ENCODE measurements at regions not wholly inside any gene's neighbourhood (a gene's known extent, or its start where the extent isn't known, plus 50 kb on each side); places are given as distances from the start of the nearest gene placed in this dataset.
"Not testable (repeated sequence)": the region's sequence is repeated elsewhere in the genome, so short reads cannot be mapped to it uniquely, and the experiment has no call there.

DNA sequence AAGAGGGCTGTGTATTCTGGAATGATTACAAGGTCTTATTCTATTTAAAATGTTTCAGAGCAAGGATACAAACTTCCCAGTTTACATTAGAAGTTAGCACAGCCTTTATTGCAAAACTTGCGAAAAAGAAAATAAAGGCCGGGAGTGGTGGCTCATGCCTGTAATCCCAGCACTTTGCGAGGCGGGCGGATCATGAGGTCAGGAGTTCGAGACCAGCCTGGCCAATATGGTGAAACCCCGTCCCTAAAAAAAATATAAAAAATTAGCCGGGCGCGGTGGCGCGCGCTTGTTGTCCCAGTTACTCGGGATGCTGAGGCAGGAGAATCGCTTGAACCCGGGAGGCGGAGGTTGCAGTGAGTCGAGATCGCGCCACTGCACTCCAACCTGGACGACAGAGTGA is 87.1 kb downstream of the TRIM27 start:
- TF ChIP-seq MAZ (IDR thresholded peaks at IDR 0.05; ENCODE audit: borderline replicate concordance, low read depth, low read length); RFX5 (IDR thresholded peaks at IDR 0.05); RCOR1 (IDR thresholded peaks at IDR 0.05; ENCODE audit: low read depth, low read length); POLR2A (IDR thresholded peaks at IDR 0.05; ENCODE audit: low read length); EHMT2 (IDR thresholded peaks at IDR 0.05; ENCODE audit: low read depth); EP300 (IDR thresholded peaks at IDR 0.05); POLR2AphosphoS2 (conservative IDR thresholded peaks at IDR 0.05; ENCODE audit: low read length); TP53 (CRISPR knock-in tag; IDR thresholded peaks at IDR 0.05): not testable (repeated sequence)
- TF ChIP-seq, protein P1, sequence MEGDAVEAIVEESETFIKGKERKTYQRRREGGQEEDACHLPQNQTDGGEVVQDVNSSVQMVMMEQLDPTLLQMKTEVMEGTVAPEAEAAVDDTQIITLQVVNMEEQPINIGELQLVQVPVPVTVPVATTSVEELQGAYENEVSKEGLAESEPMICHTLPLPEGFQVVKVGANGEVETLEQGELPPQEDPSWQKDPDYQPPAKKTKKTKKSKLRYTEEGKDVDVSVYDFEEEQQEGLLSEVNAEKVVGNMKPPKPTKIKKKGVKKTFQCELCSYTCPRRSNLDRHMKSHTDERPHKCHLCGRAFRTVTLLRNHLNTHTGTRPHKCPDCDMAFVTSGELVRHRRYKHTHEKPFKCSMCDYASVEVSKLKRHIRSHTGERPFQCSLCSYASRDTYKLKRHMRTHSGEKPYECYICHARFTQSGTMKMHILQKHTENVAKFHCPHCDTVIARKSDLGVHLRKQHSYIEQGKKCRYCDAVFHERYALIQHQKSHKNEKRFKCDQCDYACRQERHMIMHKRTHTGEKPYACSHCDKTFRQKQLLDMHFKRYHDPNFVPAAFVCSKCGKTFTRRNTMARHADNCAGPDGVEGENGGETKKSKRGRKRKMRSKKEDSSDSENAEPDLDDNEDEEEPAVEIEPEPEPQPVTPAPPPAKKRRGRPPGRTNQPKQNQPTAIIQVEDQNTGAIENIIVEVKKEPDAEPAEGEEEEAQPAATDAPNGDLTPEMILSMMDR (IDR thresholded peaks at IDR 0.05), result not testable (repeated sequence)
- TF ChIP-seq, protein P2, sequence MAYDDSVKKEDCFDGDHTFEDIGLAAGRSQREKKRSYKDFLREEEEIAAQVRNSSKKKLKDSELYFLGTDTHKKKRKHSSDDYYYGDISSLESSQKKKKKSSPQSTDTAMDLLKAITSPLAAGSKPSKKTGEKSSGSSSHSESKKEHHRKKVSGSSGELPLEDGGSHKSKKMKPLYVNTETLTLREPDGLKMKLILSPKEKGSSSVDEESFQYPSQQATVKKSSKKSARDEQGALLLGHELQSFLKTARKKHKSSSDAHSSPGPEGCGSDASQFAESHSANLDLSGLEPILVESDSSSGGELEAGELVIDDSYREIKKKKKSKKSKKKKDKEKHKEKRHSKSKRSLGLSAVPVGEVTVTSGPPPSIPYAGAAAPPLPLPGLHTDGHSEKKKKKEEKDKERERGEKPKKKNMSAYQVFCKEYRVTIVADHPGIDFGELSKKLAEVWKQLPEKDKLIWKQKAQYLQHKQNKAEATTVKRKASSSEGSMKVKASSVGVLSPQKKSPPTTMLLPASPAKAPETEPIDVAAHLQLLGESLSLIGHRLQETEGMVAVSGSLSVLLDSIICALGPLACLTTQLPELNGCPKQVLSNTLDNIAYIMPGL (CRISPR knock-in tag; IDR thresholded peaks at IDR 0.05; ENCODE audit: borderline replicate concordance), result not testable (repeated sequence)
- TF ChIP-seq CEBPB (IDR thresholded peaks at IDR 0.05), result peak; percentile 28 to 74; a peak in 3 of 4 replicates
- TF ChIP-seq, protein P3, sequence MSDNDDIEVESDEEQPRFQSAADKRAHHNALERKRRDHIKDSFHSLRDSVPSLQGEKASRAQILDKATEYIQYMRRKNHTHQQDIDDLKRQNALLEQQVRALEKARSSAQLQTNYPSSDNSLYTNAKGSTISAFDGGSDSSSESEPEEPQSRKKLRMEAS (IDR thresholded peaks at IDR 0.05), result not testable (repeated sequence)
- TF ChIP-seq, protein P4, sequence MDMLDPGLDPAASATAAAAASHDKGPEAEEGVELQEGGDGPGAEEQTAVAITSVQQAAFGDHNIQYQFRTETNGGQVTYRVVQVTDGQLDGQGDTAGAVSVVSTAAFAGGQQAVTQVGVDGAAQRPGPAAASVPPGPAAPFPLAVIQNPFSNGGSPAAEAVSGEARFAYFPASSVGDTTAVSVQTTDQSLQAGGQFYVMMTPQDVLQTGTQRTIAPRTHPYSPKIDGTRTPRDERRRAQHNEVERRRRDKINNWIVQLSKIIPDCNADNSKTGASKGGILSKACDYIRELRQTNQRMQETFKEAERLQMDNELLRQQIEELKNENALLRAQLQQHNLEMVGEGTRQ (IDR thresholded peaks at IDR 0.05), result not testable (repeated sequence)
- TF ChIP-seq, protein P5, sequence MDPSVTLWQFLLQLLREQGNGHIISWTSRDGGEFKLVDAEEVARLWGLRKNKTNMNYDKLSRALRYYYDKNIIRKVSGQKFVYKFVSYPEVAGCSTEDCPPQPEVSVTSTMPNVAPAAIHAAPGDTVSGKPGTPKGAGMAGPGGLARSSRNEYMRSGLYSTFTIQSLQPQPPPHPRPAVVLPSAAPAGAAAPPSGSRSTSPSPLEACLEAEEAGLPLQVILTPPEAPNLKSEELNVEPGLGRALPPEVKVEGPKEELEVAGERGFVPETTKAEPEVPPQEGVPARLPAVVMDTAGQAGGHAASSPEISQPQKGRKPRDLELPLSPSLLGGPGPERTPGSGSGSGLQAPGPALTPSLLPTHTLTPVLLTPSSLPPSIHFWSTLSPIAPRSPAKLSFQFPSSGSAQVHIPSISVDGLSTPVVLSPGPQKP (IDR thresholded peaks at IDR 0.05; ENCODE audit: low read depth, low read length), result not testable (repeated sequence)

All from A549 (cell line).